HepG2 (cell line): ENCODE measurements at regions not wholly inside any gene's neighbourhood (a gene's known extent, or its start where the extent isn't known, plus 50 kb on each side); places are given as distances from the start of the nearest gene placed in this dataset.

Source experiments
- ATAC-seq: fragments of 200-7000 bp; cut with Tn5 transposase; 3 replicates; pipeline ENCODE4 v1.9.1; 2020; ENCODE audit warnings: mild to moderate bottlenecking, moderate library complexity
- BruUV-seq: library from RNA; stranded (reverse); fragments of 400-500 nt; replicated peaks from 2 replicates; lab custom pipeline; 2021; lab: Mats Ljungman, UMichigan
- CTCF ChIA-PET: fragments of 300-600 bp; formaldehyde crosslinking; extraction: SDS; loops from one replicate; lab custom pipeline; 2021; ENCODE audit warnings: low total read pairs, inconsistent platforms, low intra/inter-chr PET ratio; lab: Yijun Ruan, JAX
- POLR2A ChIA-PET: fragments of 350-600 bp; sonication (Branson Sonifier 250); formaldehyde crosslinking; loops from one replicate; lab custom pipeline; 2020; ENCODE audit warnings: antibody characterized with exemption, inconsistent platforms; lab: Yijun Ruan, JAX
- DNase-seq: peaks from one replicate; pipeline ENCODE4 v3.0.0-alpha.2; 2015; ENCODE audit warnings: low spot score
- FAIRE-seq: peaks from 3 replicates; lab custom pipeline; 2011; peaks lifted over from hg19 to GRCh38; lab: Jason Lieb, UNC
- H2AFZ ChIP-seq: one replicate; pipeline ENCODE4 v1.6.1; 2011; ENCODE audit warnings: low read length, inconsistent platforms
- H3K27ac ChIP-seq: fragments of 300-600 bp; 3 replicates; pipeline ENCODE4 v1.8.0; 2011; ENCODE audit warnings: mixed run types, mild to moderate bottlenecking, mixed read lengths, low read length, inconsistent platforms; ENCODE audit not compliant: insufficient read depth; ENCODE audit errors: extremely low read length
- H3K27me3 ChIP-seq, 2 experiments: fragments of 200-600 bp in 1 of 2; 2 replicates in 1 of 2; 3 replicates in 1 of 2; pipeline versions ENCODE4 v1.6.0 to v1.8.0; 2011; ENCODE audit warnings: low read length in 2 of 2, mild to moderate bottlenecking in 2 of 2, moderate library complexity in 2 of 2, inconsistent platforms in 1 of 2; ENCODE audit not compliant: insufficient read depth in 2 of 2, control insufficient read depth in 1 of 2
- H3K36me3 ChIP-seq, 2 experiments: fragments of 200-600 bp in 1 of 2; replicated peaks in 1 of 2; 2 replicates in 1 of 2; 3 replicates in 1 of 2; pipeline versions ENCODE4 v1.5.1 to v1.8.0; 2011; ENCODE audit warnings: low read length in 2 of 2, inconsistent platforms in 1 of 2; ENCODE audit not compliant: insufficient read depth in 2 of 2, control insufficient read depth in 1 of 2
- H3K4me1 ChIP-seq: 2 replicates; pipeline ENCODE4 v1.5.1; 2012; ENCODE audit warnings: low read length, inconsistent platforms; ENCODE audit not compliant: insufficient read depth
- H3K4me2 ChIP-seq: 2 replicates; pipeline ENCODE4 v1.6.0; 2011; ENCODE audit warnings: low read depth, low read length, inconsistent platforms
- H3K4me3 ChIP-seq, 3 experiments: fragments of 200-600 bp in 1 of 3; sonication (generic), shearing (Covaris generic) in 1 of 3; replicated peaks in 1 of 3; 2 replicates each; pipeline ENCODE4 v1.5.1; 2011 to 2016; ENCODE audit warnings: low read length in 3 of 3, inconsistent platforms in 2 of 3, low read depth in 2 of 3, mild to moderate bottlenecking in 2 of 3, control low read depth in 1 of 3, mixed read lengths in 1 of 3; ENCODE audit not compliant: insufficient read depth in 1 of 3
- H3K79me2 ChIP-seq: one replicate; pipeline ENCODE4 v1.6.1; 2011; ENCODE audit warnings: low read length, inconsistent platforms; ENCODE audit not compliant: insufficient read depth
- H3K9ac ChIP-seq: 2 replicates; pipeline ENCODE4 v1.6.0; 2011; ENCODE audit warnings: mild to moderate bottlenecking, low read depth, low read length, inconsistent platforms; ENCODE audit not compliant: insufficient read depth
- H3K9me3 ChIP-seq: 2 replicates; pipeline ENCODE4 v1.5.1; 2012; ENCODE audit warnings: mild to moderate bottlenecking, low read length
- H4K20me1 ChIP-seq: 2 replicates; pipeline ENCODE4 v1.6.0; 2011; ENCODE audit warnings: inconsistent platforms, mild to moderate bottlenecking, low read length, moderate library complexity; ENCODE audit not compliant: insufficient read depth
- BATF2 ChIP-seq: sonication (generic); formaldehyde crosslinking; IDR thresholded peaks from 2 replicates; pipeline ENCODE4 v1.8.0; 2022; ENCODE audit warnings: mild to moderate bottlenecking, missing genetic modification reagents, moderate library complexity
- DPF2 ChIP-seq: sonication (generic); formaldehyde crosslinking; IDR thresholded peaks from 2 replicates; pipeline ENCODE4 v1.4.0; 2020; ENCODE audit warnings: mild to moderate bottlenecking, low read depth, missing genetic modification reagents, borderline replicate concordance
- ETS1 ChIP-seq: sonication (generic); formaldehyde crosslinking; IDR thresholded peaks from 2 replicates; pipeline ENCODE4 v1.4.0; 2020; ENCODE audit warnings: missing genetic modification reagents
- IKZF1 ChIP-seq: fragments of 450-650 bp; IDR thresholded peaks from 2 replicates; pipeline ENCODE4 v1.7.1; 2016
- KDM1A ChIP-seq: IDR thresholded peaks from 2 replicates; pipeline ENCODE4 v1.6.1; 2016; ENCODE audit warnings: missing compliant biosample characterization
- MATR3 ChIP-seq: sonication (generic); formaldehyde crosslinking; IDR thresholded peaks from 2 replicates; pipeline ENCODE4 v1.4.0; 2020; ENCODE audit warnings: missing genetic modification reagents
- MBD4 ChIP-seq: IDR thresholded peaks from 2 replicates; pipeline ENCODE4 v1.6.1; 2012; ENCODE audit warnings: low read length, inconsistent platforms, borderline replicate concordance
- NFRKB ChIP-seq: fragments of 450-650 bp; IDR thresholded peaks from 2 replicates; pipeline ENCODE4 v1.6.1; 2017
- NFYC ChIP-seq: IDR thresholded peaks from 2 replicates; pipeline ENCODE4 v1.6.1; 2016; ENCODE audit warnings: missing genetic modification reagents, missing compliant biosample characterization
- RXRB ChIP-seq: IDR thresholded peaks from 2 replicates; pipeline ENCODE4 v1.6.1; 2016; ENCODE audit warnings: borderline replicate concordance, missing genetic modification reagents, missing compliant biosample characterization
- SAP130 ChIP-seq: IDR thresholded peaks from 2 replicates; pipeline ENCODE4 v1.6.1; 2016; ENCODE audit warnings: low read depth
- ZBTB34 ChIP-seq: sonication (generic); formaldehyde crosslinking; IDR thresholded peaks from 2 replicates; pipeline ENCODE4 v1.8.0; 2022; ENCODE audit warnings: mild to moderate bottlenecking, missing genetic modification reagents
- ZBTB38 ChIP-seq: sonication (generic); formaldehyde crosslinking; IDR thresholded peaks from 2 replicates; pipeline ENCODE4 v1.5.1; 2020; ENCODE audit warnings: mild to moderate bottlenecking, missing genetic modification reagents
- ZBTB7A ChIP-seq: sonication (generic); formaldehyde crosslinking; IDR thresholded peaks from 2 replicates; pipeline ENCODE4 v1.8.0; 2022; ENCODE audit warnings: mild to moderate bottlenecking, missing genetic modification reagents
- ZNF225 ChIP-seq: sonication (generic); formaldehyde crosslinking; IDR thresholded peaks from 2 replicates; pipeline ENCODE4 v1.4.0; 2020; ENCODE audit warnings: mild to moderate bottlenecking, missing genetic modification reagents
- ZNF317 ChIP-seq: sonication (generic); formaldehyde crosslinking; IDR thresholded peaks from 2 replicates; pipeline ENCODE4 v1.5.0; 2020; ENCODE audit warnings: mild to moderate bottlenecking, missing genetic modification reagents
- ZNF331 ChIP-seq: sonication (generic); formaldehyde crosslinking; IDR thresholded peaks from 2 replicates; pipeline ENCODE4 v1.4.0; 2020; ENCODE audit warnings: missing genetic modification reagents
- ZNF572 ChIP-seq: sonication (generic); formaldehyde crosslinking; IDR thresholded peaks from 2 replicates; pipeline ENCODE4 v1.5.1; 2020; ENCODE audit warnings: mild to moderate bottlenecking, missing genetic modification reagents
- ZSCAN22 ChIP-seq: sonication (generic); formaldehyde crosslinking; IDR thresholded peaks from 2 replicates; pipeline ENCODE4 v1.4.0; 2020; ENCODE audit warnings: mild to moderate bottlenecking, missing genetic modification reagents
- WGBS: methylation state at CpG from one replicate; pipeline ENCODE4 v1.1.6; 2017; ENCODE audit warnings: low lambda C conversion rate; 5-methylcytosine and 5-hydroxymethylcytosine counted together
- in situ Hi-C: cut with HindIII; loops from 2 replicates; pipeline ENCODE4 v1.10.0; 2017; ENCODE audit warnings: low pct_unique_long_range_greater_than_20kb; ENCODE audit not compliant: extremely low pct_ligation_motif_present
- intact Hi-C: fragments of 100-400 bp; cut with micrococcal nuclease; formaldehyde crosslinking; loops from one replicate; pipeline ENCODE4 v1.10.0; 2022; ENCODE audit not compliant: unreplicated experiment

GRCh38 chr6:12505486-12505885 is 211.1 kb upstream of the PHACTR1 start (continued):
- TF ChIP-seq ZNF572 (CRISPR knock-in tag): no peak
- no peak for TF ChIP-seq ZBTB38 (CRISPR knock-in tag)
- no peak for TF ChIP-seq ZBTB7A

GRCh38 chr6:12506159-12506558 is 210.4 kb upstream of the PHACTR1 start:
- 57% methylated on average over 2 of the region's 2 CpGs for WGBS
- CTCF ChIA-PET: no interaction called here

More at GRCh38 chr6:12506159-12506558, 210.4 kb upstream of the PHACTR1 start:
- intact Hi-C loops: loop anchor here (10.0 kb wide), 1 partner anchor 851 kb away; no protein-coding TSS in a partner anchor
- H3K79me2 ChIP-seq: no peaks in the 10 kb centered on the region
- no peak overlapping the region for H2AFZ ChIP-seq
- DNase-seq (no peak), FAIRE-seq (no peak)
- H4K20me1 ChIP-seq: no peaks in the 10 kb centered on the region
- no peaks in the 10 kb centered on the region for H3K9me3 ChIP-seq
- POLR2A ChIA-PET: no interaction called here
- no peaks in the 10 kb centered on the region for H3K4me1 ChIP-seq
- H3K27me3 ChIP-seq: no peaks in the 10 kb centered on the region
- no peak for TF ChIP-seq MATR3
- no peak for TF ChIP-seq DPF2
- no peak for TF ChIP-seq BATF2
- no peak for TF ChIP-seq IKZF1
- no peak for TF ChIP-seq ZNF317 (CRISPR knock-in tag)
- no peak for TF ChIP-seq NFYC
- no peak for TF ChIP-seq ZNF225 (CRISPR knock-in tag)
- no peak for TF ChIP-seq RXRB (CRISPR knock-in tag)
- TF ChIP-seq ZSCAN22 (CRISPR knock-in tag): no peak
- no peak for TF ChIP-seq NFRKB
- TF ChIP-seq ZNF331 (CRISPR knock-in tag): no peak
- TF ChIP-seq KDM1A (CRISPR knock-in tag): no peak
- TF ChIP-seq SAP130 (CRISPR knock-in tag): no peak
- no peak for TF ChIP-seq ZBTB34 (CRISPR knock-in tag)
- TF ChIP-seq MBD4: no peak
- no peak for TF ChIP-seq ETS1 (CRISPR knock-in tag)
- TF ChIP-seq, all 625 proteins: peak for 0
- BruUV-seq: no TSS peak
- H3K9ac ChIP-seq: no peak overlapping the region
- H3K4me3 ChIP-seq: no peak overlapping the region
- H3K27ac ChIP-seq: no peak overlapping the region
- ATAC-seq: no peak
- H3K36me3 ChIP-seq: no peaks in the 10 kb centered on the region
- no peak overlapping the region for H3K4me2 ChIP-seq
- in situ Hi-C loops: no loop called here
